ENCODE measurements at regions not wholly inside any gene's neighbourhood (a gene's known extent, or its start where the extent isn't known, plus 50 kb on each side); places are given as distances from the start of the nearest gene placed in this dataset.

- DNase-seq, result no peak
- Histone ChIP-seq H3K36me3 (replicated peaks) (no peaks in the 10 kb centered on the region), H3K27ac (no peak overlapping the region), H3K4me3 (ENCODE audit: low read depth, low read length) (no peak overlapping the region), H3K27me3 (replicated peaks) (no peaks in the 10 kb centered on the region)
- no peak for TF ChIP-seq CTCF (IDR thresholded peaks at IDR 0.05; ENCODE audit: low read depth, low read length, missing control alignments)
- in situ Hi-C loops (cut with HindIII; ENCODE audit: low pct_ligation_motif_present, low sequenced_read_pairs), result no loop called here
These were observed 62.7 kb upstream of the CPLX2 start for GRCh38 chr5:175808711-175809110.

GRCh38 chr5:175809531-175810121 is 61.8 kb upstream of the CPLX2 start:
- in situ Hi-C loops (cut with HindIII; ENCODE audit: low pct_ligation_motif_present, low sequenced_read_pairs), result no loop called here
- no peak for TF ChIP-seq CTCF (IDR thresholded peaks at IDR 0.05; ENCODE audit: low read depth, low read length, missing control alignments)
- no peak overlapping the region for H3K27ac ChIP-seq
- DNase-seq, result peak; percentile 69
- H3K36me3 ChIP-seq (replicated peaks), result no peaks in the 10 kb centered on the region
- H3K27me3 ChIP-seq (replicated peaks), result no peaks in the 10 kb centered on the region
- H3K4me3 ChIP-seq (ENCODE audit: low read depth, low read length), result no peak overlapping the region

DNA sequence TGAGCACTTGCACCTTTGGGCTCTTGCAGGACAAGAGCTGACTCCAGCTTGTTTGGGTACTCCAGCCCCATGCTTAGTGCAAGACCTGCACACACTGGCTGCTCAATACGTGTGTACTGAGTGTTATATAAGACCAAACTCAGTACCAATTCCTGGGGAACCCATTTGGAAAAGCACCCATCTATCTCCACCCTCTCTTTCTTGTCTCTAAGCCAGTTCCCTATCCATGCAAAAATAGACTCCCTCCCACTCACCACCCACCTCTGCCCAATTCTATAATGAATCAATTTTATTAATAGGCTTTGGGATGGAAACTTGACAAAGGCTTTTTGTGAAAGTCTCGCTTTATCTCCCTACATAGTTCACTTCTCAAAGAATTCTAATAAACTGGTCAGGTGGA is 60.9 kb upstream of the CPLX2 start:
- Histone ChIP-seq H3K27me3 (replicated peaks) (no peaks in the 10 kb centered on the region), H3K36me3 (replicated peaks) (no peaks in the 10 kb centered on the region), H3K27ac (no peak overlapping the region), H3K4me3 (ENCODE audit: low read depth, low read length) (no peak overlapping the region)
- in situ Hi-C loops (cut with HindIII; ENCODE audit: low pct_ligation_motif_present, low sequenced_read_pairs), result no loop called here
- no peak for TF ChIP-seq CTCF (IDR thresholded peaks at IDR 0.05; ENCODE audit: low read depth, low read length, missing control alignments)
- DNase-seq, result no peak

GRCh38 chr5:175811589-175811988 is 59.8 kb upstream of the CPLX2 start:
- DNase-seq, result no peak
- no peaks in the 10 kb centered on the region for H3K36me3 ChIP-seq (replicated peaks)
- no peak overlapping the region for H3K4me3 ChIP-seq (ENCODE audit: low read depth, low read length)
- H3K27ac ChIP-seq, result no peak overlapping the region
- in situ Hi-C loops (cut with HindIII; ENCODE audit: low pct_ligation_motif_present, low sequenced_read_pairs), result no loop called here
- no peaks in the 10 kb centered on the region for H3K27me3 ChIP-seq (replicated peaks)
- no peak for TF ChIP-seq CTCF (IDR thresholded peaks at IDR 0.05; ENCODE audit: low read depth, low read length, missing control alignments)

DNA sequence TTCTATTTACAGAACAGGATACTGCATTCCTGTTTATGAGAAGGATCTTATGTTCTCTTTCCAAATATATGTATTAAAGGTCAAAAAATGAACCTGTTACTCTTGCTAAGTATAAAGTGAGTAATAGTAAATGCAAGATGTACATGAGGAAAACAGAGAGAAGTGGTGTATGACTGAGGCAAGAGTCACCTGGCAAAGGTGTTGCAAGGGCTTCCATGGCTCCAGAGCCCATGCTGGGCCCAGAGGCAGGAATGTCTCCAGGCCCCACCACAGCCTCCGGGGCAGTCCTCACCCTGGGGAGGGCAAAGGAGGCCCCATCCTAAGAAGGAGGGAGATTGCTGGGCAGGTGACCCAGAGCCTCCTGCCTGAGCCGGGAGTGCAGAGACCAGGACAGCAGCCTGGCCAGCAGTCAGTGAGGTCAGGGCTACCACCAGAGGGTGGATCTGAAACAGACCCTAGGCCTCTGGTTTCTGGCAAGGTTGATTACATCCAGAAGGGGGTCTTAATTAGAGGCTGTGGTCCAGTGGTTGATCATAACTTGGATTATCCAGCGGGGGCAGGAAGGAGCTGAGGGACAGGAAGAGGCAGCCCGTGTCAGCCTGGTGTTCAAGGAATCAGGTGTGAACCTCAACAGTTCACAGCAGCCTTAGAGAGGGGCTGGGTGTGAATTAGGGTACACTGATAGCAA is 57.3 kb upstream of the CPLX2 start:
- Histone ChIP-seq H3K4me3 (ENCODE audit: low read depth, low read length) (no peak overlapping the region), H3K27ac (no peak overlapping the region), H3K27me3 (replicated peaks) (no peaks in the 10 kb centered on the region), H3K36me3 (replicated peaks) (no peaks in the 10 kb centered on the region)
- no peak for DNase-seq
- in situ Hi-C loops (cut with HindIII; ENCODE audit: low pct_ligation_motif_present, low sequenced_read_pairs), result no loop called here
- no peak for TF ChIP-seq CTCF (IDR thresholded peaks at IDR 0.05; ENCODE audit: low read depth, low read length, missing control alignments)

GRCh38 chr5:175814691-175815090 is 56.7 kb upstream of the CPLX2 start:
- Histone ChIP-seq H3K27me3 (replicated peaks) (no peaks in the 10 kb centered on the region), H3K27ac (no peak overlapping the region), H3K36me3 (replicated peaks) (no peaks in the 10 kb centered on the region), H3K4me3 (ENCODE audit: low read depth, low read length) (no peak overlapping the region)
- in situ Hi-C loops (cut with HindIII; ENCODE audit: low pct_ligation_motif_present, low sequenced_read_pairs), result no loop called here
- peak; percentile 61 for DNase-seq
- no peak for TF ChIP-seq CTCF (IDR thresholded peaks at IDR 0.05; ENCODE audit: low read depth, low read length, missing control alignments)

Data from brain microvascular endothelial cell (primary cell).